C4-2B (cell line): ENCODE measurements at regions not wholly inside any gene's neighbourhood (a gene's known extent, or its start where the extent isn't known, plus 50 kb on each side); places are given as distances from the start of the nearest gene placed in this dataset.

ENCODE experiments used
- ZFX ChIP-seq: fragments of 450-650 bp; IDR thresholded peaks from 2 replicates; pipeline ENCODE4 v1.6.1; 2017
- TF ChIP-seq, protein P1 (sequence below): fragments of 450-650 bp; conservative IDR thresholded peaks from 2 replicates; pipeline ENCODE4 v1.5.1; 2017; ENCODE audit warnings: mild to moderate bottlenecking

- TF ChIP-seq, protein P1, sequence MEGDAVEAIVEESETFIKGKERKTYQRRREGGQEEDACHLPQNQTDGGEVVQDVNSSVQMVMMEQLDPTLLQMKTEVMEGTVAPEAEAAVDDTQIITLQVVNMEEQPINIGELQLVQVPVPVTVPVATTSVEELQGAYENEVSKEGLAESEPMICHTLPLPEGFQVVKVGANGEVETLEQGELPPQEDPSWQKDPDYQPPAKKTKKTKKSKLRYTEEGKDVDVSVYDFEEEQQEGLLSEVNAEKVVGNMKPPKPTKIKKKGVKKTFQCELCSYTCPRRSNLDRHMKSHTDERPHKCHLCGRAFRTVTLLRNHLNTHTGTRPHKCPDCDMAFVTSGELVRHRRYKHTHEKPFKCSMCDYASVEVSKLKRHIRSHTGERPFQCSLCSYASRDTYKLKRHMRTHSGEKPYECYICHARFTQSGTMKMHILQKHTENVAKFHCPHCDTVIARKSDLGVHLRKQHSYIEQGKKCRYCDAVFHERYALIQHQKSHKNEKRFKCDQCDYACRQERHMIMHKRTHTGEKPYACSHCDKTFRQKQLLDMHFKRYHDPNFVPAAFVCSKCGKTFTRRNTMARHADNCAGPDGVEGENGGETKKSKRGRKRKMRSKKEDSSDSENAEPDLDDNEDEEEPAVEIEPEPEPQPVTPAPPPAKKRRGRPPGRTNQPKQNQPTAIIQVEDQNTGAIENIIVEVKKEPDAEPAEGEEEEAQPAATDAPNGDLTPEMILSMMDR = no peak
- no peak for TF ChIP-seq ZFX
Observed at GRCh38 chr20:40016890-40017289, 672.1 kb downstream of the MAFB start.
